ENCODE measurements at regions not wholly inside any gene's neighbourhood (a gene's known extent, or its start where the extent isn't known, plus 50 kb on each side); places are given as distances from the start of the nearest gene placed in this dataset.

- ChIA-PET CTCF (ENCODE audit: partially characterized antibody) (no interaction called here), POLR2A (ENCODE audit: partially characterized antibody) (no interaction called here)
- no peaks in the 10 kb centered on the region for H3K36me3 ChIP-seq (ENCODE audit: insufficient read depth, low read length)
- intact Hi-C loops (cut with micrococcal nuclease): no loop called here
- no peaks in the 10 kb centered on the region for H3K27me3 Mint-ChIP-seq
- H3K4me1 ChIP-seq (ENCODE audit: insufficient read depth, low read length): no peaks in the 10 kb centered on the region
- peaks cover 0 to 9% (median 2%) of the 10 kb centered on the region in 8 donors for H3K9me3 Mint-ChIP-seq
- H3K27ac Mint-ChIP-seq: no peak overlapping the region
- no peak overlapping the region for H3K27ac ChIP-seq (ENCODE audit: low read depth, low read length)
- no peaks in the 10 kb centered on the region for H3K27me3 ChIP-seq (ENCODE audit: insufficient read depth, low read length)
- no peaks in the 10 kb centered on the region for H3K9me3 ChIP-seq (ENCODE audit: control insufficient read depth in 1 of 2, low read length in 2 of 2)
- H3K36me3 Mint-ChIP-seq: no peaks in the 10 kb centered on the region
- DNase-seq: no peak
- H3K4me1 Mint-ChIP-seq: no peaks in the 10 kb centered on the region
- no peak overlapping the region for H3K4me3 ChIP-seq (ENCODE audit: low read length in 2 of 2)
- no peak overlapping the region for H3K4me3 Mint-ChIP-seq
These were observed 188.9 kb upstream of the FAT1 start for GRCh38 chr4:186912606-186913005.

- no peaks in the 10 kb centered on the region for H3K9me3 ChIP-seq (ENCODE audit: control insufficient read depth in 1 of 2, low read length in 2 of 2)
- Mint-ChIP-seq H3K27ac (no peak overlapping the region), H3K36me3 (no peaks in the 10 kb centered on the region), H3K27me3 (no peaks in the 10 kb centered on the region), H3K9me3 (peaks cover 0 to 11% (median 4%) of the 10 kb centered on the region in 8 donors), H3K4me3 (no peak overlapping the region), H3K4me1 (no peaks in the 10 kb centered on the region)
- ChIA-PET POLR2A (ENCODE audit: partially characterized antibody) (no interaction called here), CTCF (ENCODE audit: partially characterized antibody) (no interaction called here)
- no peaks in the 10 kb centered on the region for H3K36me3 ChIP-seq (ENCODE audit: insufficient read depth, low read length)
- H3K4me3 ChIP-seq (ENCODE audit: low read length in 2 of 2): no peak overlapping the region
- intact Hi-C loops (cut with micrococcal nuclease): no loop called here
- H3K27ac ChIP-seq (ENCODE audit: low read depth, low read length): no peak overlapping the region
- no peak for DNase-seq
- H3K4me1 ChIP-seq (ENCODE audit: insufficient read depth, low read length): no peaks in the 10 kb centered on the region
- no peaks in the 10 kb centered on the region for H3K27me3 ChIP-seq (ENCODE audit: insufficient read depth, low read length)
These were observed 192.2 kb upstream of the FAT1 start for GRCh38 chr4:186915816-186916215.

GRCh38 chr4:186917136-186917535 lies 193.5 kb upstream of the FAT1 start:
- Histone ChIP-seq H3K27me3 (ENCODE audit: insufficient read depth, low read length) (no peaks in the 10 kb centered on the region), H3K9me3 (ENCODE audit: control insufficient read depth in 1 of 2, low read length in 2 of 2) (no peaks in the 10 kb centered on the region), H3K27ac (ENCODE audit: low read depth, low read length) (no peak overlapping the region), H3K4me1 (ENCODE audit: insufficient read depth, low read length) (no peaks in the 10 kb centered on the region), H3K4me3 (ENCODE audit: low read length in 2 of 2) (no peak overlapping the region), H3K36me3 (ENCODE audit: insufficient read depth, low read length) (no peaks in the 10 kb centered on the region)
- ChIA-PET POLR2A (ENCODE audit: partially characterized antibody) (no interaction called here), CTCF (ENCODE audit: partially characterized antibody) (no interaction called here)
- H3K36me3 Mint-ChIP-seq: no peaks in the 10 kb centered on the region
- peaks cover 0 to 11% (median 4%) of the 10 kb centered on the region in 8 donors for H3K9me3 Mint-ChIP-seq
- no peak overlapping the region for H3K27ac Mint-ChIP-seq
- intact Hi-C loops (cut with micrococcal nuclease): no loop called here
- no peak overlapping the region for H3K4me3 Mint-ChIP-seq
- no peaks in the 10 kb centered on the region for H3K4me1 Mint-ChIP-seq
- no peaks in the 10 kb centered on the region for H3K27me3 Mint-ChIP-seq
- DNase-seq: no peak

- ChIA-PET CTCF (ENCODE audit: partially characterized antibody) (no interaction called here), POLR2A (ENCODE audit: partially characterized antibody) (no interaction called here)
- no peaks in the 10 kb centered on the region for H3K4me1 ChIP-seq (ENCODE audit: insufficient read depth, low read length)
- Mint-ChIP-seq H3K9me3 (peaks cover 0 to 11% (median 3%) of the 10 kb centered on the region in 8 donors), H3K4me3 (no peak overlapping the region), H3K4me1 (no peaks in the 10 kb centered on the region), H3K36me3 (no peaks in the 10 kb centered on the region), H3K27ac (no peak overlapping the region), H3K27me3 (no peaks in the 10 kb centered on the region)
- no peaks in the 10 kb centered on the region for H3K27me3 ChIP-seq (ENCODE audit: insufficient read depth, low read length)
- H3K27ac ChIP-seq (ENCODE audit: low read depth, low read length): no peak overlapping the region
- DNase-seq: no peak
- H3K36me3 ChIP-seq (ENCODE audit: insufficient read depth, low read length): no peaks in the 10 kb centered on the region
- H3K4me3 ChIP-seq (ENCODE audit: low read length in 2 of 2): no peak overlapping the region
- no peaks in the 10 kb centered on the region for H3K9me3 ChIP-seq (ENCODE audit: control insufficient read depth in 1 of 2, low read length in 2 of 2)
- intact Hi-C loops (cut with micrococcal nuclease): no loop called here
These were observed 194.8 kb upstream of the FAT1 start for GRCh38 chr4:186918466-186918865.

- intact Hi-C loops (cut with micrococcal nuclease): no loop called here
- H3K4me1 ChIP-seq (ENCODE audit: insufficient read depth, low read length): no peaks in the 10 kb centered on the region
- ChIA-PET CTCF (ENCODE audit: partially characterized antibody) (no interaction called here), POLR2A (ENCODE audit: partially characterized antibody) (no interaction called here)
- no peaks in the 10 kb centered on the region for H3K27me3 ChIP-seq (ENCODE audit: insufficient read depth, low read length)
- DNase-seq: no peak
- H3K4me3 Mint-ChIP-seq: no peak overlapping the region
- H3K4me1 Mint-ChIP-seq: no peaks in the 10 kb centered on the region
- H3K36me3 ChIP-seq (ENCODE audit: insufficient read depth, low read length): no peaks in the 10 kb centered on the region
- H3K9me3 ChIP-seq (ENCODE audit: control insufficient read depth in 1 of 2, low read length in 2 of 2): no peaks in the 10 kb centered on the region
- no peak overlapping the region for H3K27ac Mint-ChIP-seq
- no peak overlapping the region for H3K27ac ChIP-seq (ENCODE audit: low read depth, low read length)
- H3K9me3 Mint-ChIP-seq: peaks cover 0 to 10% (median 3%) of the 10 kb centered on the region in 8 donors
- no peaks in the 10 kb centered on the region for H3K27me3 Mint-ChIP-seq
- H3K4me3 ChIP-seq (ENCODE audit: low read length in 2 of 2): no peak overlapping the region
- H3K36me3 Mint-ChIP-seq: no peaks in the 10 kb centered on the region
These were observed 195.7 kb upstream of the FAT1 start for GRCh38 chr4:186919340-186919739.

GRCh38 chr4:186920483-186920882 lies 196.8 kb upstream of the FAT1 start:
- no peaks in the 10 kb centered on the region for H3K27me3 Mint-ChIP-seq
- no peak for DNase-seq
- H3K4me1 Mint-ChIP-seq: no peaks in the 10 kb centered on the region

GRCh38 chr4:186920992-186921391 lies 197.3 kb upstream of the FAT1 start:
- Histone ChIP-seq H3K27me3 (ENCODE audit: insufficient read depth, low read length) (no peaks in the 10 kb centered on the region), H3K4me1 (ENCODE audit: insufficient read depth, low read length) (no peaks in the 10 kb centered on the region), H3K36me3 (ENCODE audit: insufficient read depth, low read length) (no peaks in the 10 kb centered on the region), H3K4me3 (ENCODE audit: low read length in 2 of 2) (no peak overlapping the region), H3K9me3 (ENCODE audit: control insufficient read depth in 1 of 2, low read length in 2 of 2) (no peaks in the 10 kb centered on the region), H3K27ac (ENCODE audit: low read depth, low read length) (no peak overlapping the region)
- intact Hi-C loops (cut with micrococcal nuclease): no loop called here
- ChIA-PET CTCF (ENCODE audit: partially characterized antibody) (no interaction called here), POLR2A (ENCODE audit: partially characterized antibody) (no interaction called here)
- Mint-ChIP-seq H3K4me1 (no peaks in the 10 kb centered on the region), H3K4me3 (no peak overlapping the region), H3K9me3 (peaks cover 0 to 7% (median 2%) of the 10 kb centered on the region in 8 donors), H3K27me3 (no peaks in the 10 kb centered on the region), H3K27ac (no peak overlapping the region), H3K36me3 (no peaks in the 10 kb centered on the region)
- no peak for DNase-seq

More at GRCh38 chr4:186920483-186920882, 196.8 kb upstream of the FAT1 start:
- Histone ChIP-seq H3K4me1 (ENCODE audit: insufficient read depth, low read length) (no peaks in the 10 kb centered on the region), H3K9me3 (ENCODE audit: control insufficient read depth in 1 of 2, low read length in 2 of 2) (no peaks in the 10 kb centered on the region), H3K36me3 (ENCODE audit: insufficient read depth, low read length) (no peaks in the 10 kb centered on the region), H3K27ac (ENCODE audit: low read depth, low read length) (no peak overlapping the region), H3K27me3 (ENCODE audit: insufficient read depth, low read length) (no peaks in the 10 kb centered on the region), H3K4me3 (ENCODE audit: low read length in 2 of 2) (no peak overlapping the region)
- H3K9me3 Mint-ChIP-seq: peaks cover 0 to 7% (median 2%) of the 10 kb centered on the region in 8 donors
- CTCF ChIA-PET (ENCODE audit: partially characterized antibody): no interaction called here
- H3K36me3 Mint-ChIP-seq: no peaks in the 10 kb centered on the region
- H3K4me3 Mint-ChIP-seq: no peak overlapping the region
- no peak overlapping the region for H3K27ac Mint-ChIP-seq
- intact Hi-C loops (cut with micrococcal nuclease): no loop called here
- POLR2A ChIA-PET (ENCODE audit: partially characterized antibody): no interaction called here

GRCh38 chr4:186924723-186925122 lies 201.1 kb upstream of the FAT1 start:
- ChIA-PET CTCF (ENCODE audit: partially characterized antibody) (no interaction called here), POLR2A (ENCODE audit: partially characterized antibody) (no interaction called here)
- Histone ChIP-seq H3K27ac (ENCODE audit: low read depth, low read length) (no peak overlapping the region), H3K27me3 (ENCODE audit: insufficient read depth, low read length) (no peaks in the 10 kb centered on the region), H3K36me3 (ENCODE audit: insufficient read depth, low read length) (no peaks in the 10 kb centered on the region), H3K9me3 (ENCODE audit: control insufficient read depth in 1 of 2, low read length in 2 of 2) (no peaks in the 10 kb centered on the region), H3K4me3 (ENCODE audit: low read length in 2 of 2) (no peak overlapping the region), H3K4me1 (ENCODE audit: insufficient read depth, low read length) (no peaks in the 10 kb centered on the region)
- Mint-ChIP-seq H3K9me3 (peaks cover 0 to 5% (median 3%) of the 10 kb centered on the region in 8 donors), H3K4me3 (no peak overlapping the region), H3K27me3 (no peaks in the 10 kb centered on the region), H3K4me1 (no peaks in the 10 kb centered on the region), H3K36me3 (no peaks in the 10 kb centered on the region), H3K27ac (no peak overlapping the region)
- intact Hi-C loops (cut with micrococcal nuclease): no loop called here
- no peak for DNase-seq

All from CD4-positive, alpha-beta memory T cell (primary cell).